Stimulated activated CD8-positive, alpha-beta memory T cell treated with anti-CD3 and anti-CD28 coated beads, Interleukin-2, amount 100 ng/mL, for 1 hour (primary cell): ENCODE measurements at regions not wholly inside any gene's neighbourhood (a gene's known extent, or its start where the extent isn't known, plus 50 kb on each side); places are given as distances from the start of the nearest gene placed in this dataset.

Experiments used
- DNase-seq, 2 donors: peaks; one replicate each; pipeline ENCODE4 v3.0.0-alpha.2; 2020; ENCODE audit warnings: low read depth in 2 of 2

- no peak for DNase-seq
Measured at GRCh38 chr15:77821188-77821958, 188.7 kb upstream of the LINGO1 start.

- no peak for DNase-seq
Measured at GRCh38 chr15:77819851-77820728, 187.4 kb upstream of the LINGO1 start.

- no peak for DNase-seq
Measured at GRCh38 chr15:77819048-77819850, 186.5 kb upstream of the LINGO1 start.

- no peak for DNase-seq
Measured at GRCh38 chr15:77818484-77819047, 185.9 kb upstream of the LINGO1 start.

- no peak for DNase-seq
Measured at GRCh38 chr15:77817434-77817833, 184.7 kb upstream of the LINGO1 start.

GRCh38 chr15:77816983-77817382 is 184.3 kb upstream of the LINGO1 start:
- DNase-seq = no peak

GRCh38 chr15:77815015-77815414 is 182.3 kb upstream of the LINGO1 start:
- no peak for DNase-seq

- no peak for DNase-seq
Measured at GRCh38 chr15:77812664-77813063, 180.0 kb upstream of the LINGO1 start.

GRCh38 chr15:77811270-77811669 is 178.6 kb upstream of the LINGO1 start:
- no peak for DNase-seq

GRCh38 chr15:77810130-77810571 is 177.4 kb upstream of the LINGO1 start:
- DNase-seq = no peak

- no peak for DNase-seq
Measured at GRCh38 chr15:77808581-77809177, 176.0 kb upstream of the LINGO1 start.

GRCh38 chr15:77808075-77808474 is 175.4 kb upstream of the LINGO1 start:
- no peak for DNase-seq

- no peak for DNase-seq
Measured at GRCh38 chr15:77807611-77808010, 174.9 kb upstream of the LINGO1 start.

- DNase-seq = no peak
Measured at GRCh38 chr15:77807115-77807514, 174.4 kb upstream of the LINGO1 start.

GRCh38 chr15:77804210-77804609 is 171.5 kb upstream of the LINGO1 start:
- no peak for DNase-seq

- DNase-seq = no peak
Measured at GRCh38 chr15:77803487-77803886, 170.8 kb upstream of the LINGO1 start.

- no peak for DNase-seq
Measured at GRCh38 chr15:77800305-77800704, 167.6 kb upstream of the LINGO1 start.

- no peak for DNase-seq
Measured at GRCh38 chr15:77798847-77799246, 166.1 kb upstream of the LINGO1 start.

GRCh38 chr15:77798151-77798835 is 165.6 kb upstream of the LINGO1 start:
- no peak for DNase-seq

- no peak for DNase-seq
Measured at GRCh38 chr15:77797270-77797669, 164.6 kb upstream of the LINGO1 start.
